Ishikawa (cell line): ENCODE measurements at regions not wholly inside any gene's neighbourhood (a gene's known extent, or its start where the extent isn't known, plus 50 kb on each side); places are given as distances from the start of the nearest gene placed in this dataset.

Experiments used
- CREB1 ChIP-seq: IDR thresholded peaks from 2 replicates; pipeline ENCODE4 v1.6.1; 2012; ENCODE audit warnings: low read depth
- EP300 ChIP-seq: IDR thresholded peaks from 2 replicates; pipeline ENCODE4 v1.6.1; 2012; ENCODE audit warnings: borderline replicate concordance
- NFIC ChIP-seq: IDR thresholded peaks from 2 replicates; pipeline ENCODE4 v1.6.1; 2012
- RAD21 ChIP-seq: IDR thresholded peaks from 2 replicates; pipeline ENCODE4 v1.6.1; 2012; ENCODE audit warnings: low read depth
- TAF1 ChIP-seq: IDR thresholded peaks from 2 replicates; pipeline ENCODE4 v1.6.1; 2012; ENCODE audit warnings: low read depth, mild to moderate bottlenecking
- TEAD4 ChIP-seq: IDR thresholded peaks from 2 replicates; pipeline ENCODE4 v1.6.1; 2012
- USF1 ChIP-seq: IDR thresholded peaks from 2 replicates; pipeline ENCODE4 v1.6.1; 2012
- YY1 ChIP-seq: IDR thresholded peaks from 2 replicates; pipeline ENCODE4 v1.6.1; 2012; ENCODE audit warnings: low read depth
- TF ChIP-seq, protein P1 (sequence below): IDR thresholded peaks from 2 replicates; pipeline ENCODE4 v1.6.1; 2012

DNA sequence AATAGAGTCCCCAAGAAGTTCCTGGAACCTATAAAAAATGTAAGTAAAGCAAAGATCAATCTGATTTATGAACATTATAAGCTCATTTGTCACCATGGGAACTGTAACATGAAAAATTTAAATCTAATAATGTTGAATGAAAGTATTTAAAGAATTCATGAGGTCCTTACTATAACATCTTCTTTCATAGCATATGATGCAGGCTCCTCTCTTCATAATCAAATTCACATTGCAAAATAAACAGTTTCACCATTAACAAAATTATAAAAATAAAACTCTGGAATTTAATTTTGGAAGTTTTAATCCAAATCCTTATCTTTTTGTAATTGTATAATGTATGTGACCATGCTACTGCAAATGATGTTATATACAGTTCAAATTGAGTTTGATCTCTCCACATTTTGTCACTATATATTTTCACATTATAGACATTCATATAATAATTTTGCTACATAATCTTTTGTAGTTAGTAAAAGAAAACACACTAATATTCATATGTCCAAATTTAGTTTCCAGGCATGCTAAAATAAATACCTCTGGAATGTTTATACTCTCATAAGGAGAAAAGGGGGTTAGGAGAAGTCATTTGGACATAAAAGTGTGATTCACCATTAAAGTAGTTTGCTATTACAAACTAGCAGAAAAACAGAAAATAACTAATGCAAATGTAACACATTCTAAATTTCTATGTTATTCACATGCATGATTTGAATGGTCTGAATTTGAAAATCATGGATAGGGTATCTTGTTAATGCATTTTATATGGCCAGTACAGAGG, 954.1 kb downstream of the DSC3 start:
- TF ChIP-seq RAD21 = no peak
- no peak for TF ChIP-seq YY1
- TF ChIP-seq EP300 = no peak
- no peak for TF ChIP-seq CREB1
- TF ChIP-seq TEAD4 = no peak
- no peak for TF ChIP-seq TAF1
- TF ChIP-seq USF1 = no peak
- no peak for TF ChIP-seq NFIC
- TF ChIP-seq, protein P1, sequence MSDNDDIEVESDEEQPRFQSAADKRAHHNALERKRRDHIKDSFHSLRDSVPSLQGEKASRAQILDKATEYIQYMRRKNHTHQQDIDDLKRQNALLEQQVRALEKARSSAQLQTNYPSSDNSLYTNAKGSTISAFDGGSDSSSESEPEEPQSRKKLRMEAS = no peak
